ENCODE measurements at regions not wholly inside any gene's neighbourhood (a gene's known extent, or its start where the extent isn't known, plus 50 kb on each side); places are given as distances from the start of the nearest gene placed in this dataset.

DNA sequence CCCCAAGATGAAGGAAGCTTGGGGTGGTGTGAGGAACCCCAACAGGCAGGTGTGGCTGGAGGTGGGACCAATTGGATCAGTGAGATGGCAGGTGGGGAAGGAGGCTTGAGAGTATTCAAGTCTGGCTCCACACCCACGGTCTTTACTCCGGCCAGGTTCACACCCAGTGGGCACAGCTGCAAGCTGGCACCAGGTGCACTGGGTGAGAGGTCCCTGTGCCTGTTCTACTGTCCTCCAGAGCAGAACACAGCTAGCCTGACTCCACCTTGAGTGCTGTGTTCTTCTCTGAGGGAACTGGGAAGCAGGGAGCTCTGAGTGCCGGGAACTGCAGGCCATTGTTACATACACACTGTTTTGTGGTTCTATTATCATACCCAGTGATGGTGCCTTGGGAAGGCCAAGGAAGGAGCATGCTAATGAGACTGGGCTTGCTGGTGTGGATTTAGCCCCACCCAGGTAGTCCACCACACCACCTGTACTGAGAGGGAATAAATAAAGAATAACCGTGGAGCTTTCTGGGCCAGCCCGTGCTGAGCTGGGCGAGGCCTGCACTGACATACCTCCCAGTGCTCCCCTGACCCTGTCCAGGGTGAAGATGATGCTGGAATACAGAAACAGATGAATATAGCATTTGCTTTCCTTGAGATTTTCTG is 93.4 kb downstream of the ABHD5 start:
- DNase-seq = no peak

- no peak for DNase-seq
Observed at GRCh38 chr3:43784640-43785011, 93.9 kb downstream of the ABHD5 start.

- peak; percentile 82 for DNase-seq
Observed at GRCh38 chr3:43785551-43785950, 94.8 kb downstream of the ABHD5 start.

GRCh38 chr3:43786102-43786501 is 95.4 kb downstream of the ABHD5 start:
- no peak for DNase-seq

GRCh38 chr3:43786526-43787305 is 96.0 kb downstream of the ABHD5 start:
- DNase-seq = no peak

DNA sequence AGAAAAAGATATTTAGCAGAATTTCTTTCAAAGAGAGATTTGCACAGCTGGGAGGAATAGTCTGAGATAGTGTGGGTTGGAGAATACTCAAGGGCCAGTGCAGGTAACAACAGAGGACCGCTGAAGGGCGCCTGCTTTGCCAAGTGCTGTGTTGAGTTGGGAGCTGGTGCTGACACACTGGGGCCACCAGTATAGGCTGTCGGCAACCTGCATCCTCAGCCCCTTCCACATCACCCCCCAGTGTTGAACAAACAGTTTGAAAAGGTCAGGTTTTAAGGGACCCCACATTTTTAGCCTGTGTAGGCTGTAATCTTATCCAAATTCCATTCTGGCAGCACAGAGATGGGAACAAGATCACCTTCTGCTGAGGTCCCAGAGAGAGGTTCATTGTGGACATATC is 96.6 kb downstream of the ABHD5 start:
- no peak for DNase-seq

DNA sequence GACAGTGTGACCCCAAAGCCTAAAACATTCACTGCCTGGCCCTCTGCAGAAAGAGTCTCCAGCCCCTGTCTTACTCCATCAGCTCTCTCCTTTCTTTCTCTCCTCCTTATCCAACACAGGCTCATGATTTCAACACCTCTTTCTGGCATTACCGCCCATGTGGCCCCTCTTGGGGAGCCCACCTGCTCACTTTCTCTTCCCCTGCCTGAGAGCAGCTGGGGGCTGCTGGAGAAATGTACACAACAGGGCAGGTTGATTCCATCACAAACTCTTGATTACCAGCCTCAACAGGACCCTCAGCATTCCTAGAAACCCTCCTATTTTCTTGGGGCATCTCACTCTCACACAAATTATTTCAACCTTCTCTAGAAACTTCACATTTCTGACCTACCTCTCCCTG is 98.3 kb downstream of the ABHD5 start:
- DNase-seq = no peak

DNA sequence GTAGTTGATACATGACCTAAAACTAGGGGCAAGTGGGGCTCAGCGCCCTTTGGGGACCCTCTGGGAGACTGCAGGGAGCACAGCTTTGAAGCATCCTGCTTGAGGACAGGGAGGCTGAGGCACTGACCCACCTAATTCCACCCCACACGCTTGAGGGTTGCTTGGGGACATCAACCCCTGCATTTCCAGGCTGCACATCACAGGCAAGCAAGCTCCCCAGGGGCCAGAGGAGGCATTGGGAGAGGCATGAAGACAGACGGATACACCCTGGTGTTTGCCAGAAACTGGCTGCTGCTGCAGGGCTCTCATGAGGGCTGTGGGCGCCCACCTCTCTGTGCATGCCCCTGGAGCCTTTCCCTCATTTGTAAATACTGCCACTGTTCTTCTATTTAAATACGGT is 99.3 kb downstream of the ABHD5 start:
- no peak for DNase-seq

- no peak for DNase-seq
Observed at GRCh38 chr3:43790476-43790875, 99.7 kb downstream of the ABHD5 start.

DNA sequence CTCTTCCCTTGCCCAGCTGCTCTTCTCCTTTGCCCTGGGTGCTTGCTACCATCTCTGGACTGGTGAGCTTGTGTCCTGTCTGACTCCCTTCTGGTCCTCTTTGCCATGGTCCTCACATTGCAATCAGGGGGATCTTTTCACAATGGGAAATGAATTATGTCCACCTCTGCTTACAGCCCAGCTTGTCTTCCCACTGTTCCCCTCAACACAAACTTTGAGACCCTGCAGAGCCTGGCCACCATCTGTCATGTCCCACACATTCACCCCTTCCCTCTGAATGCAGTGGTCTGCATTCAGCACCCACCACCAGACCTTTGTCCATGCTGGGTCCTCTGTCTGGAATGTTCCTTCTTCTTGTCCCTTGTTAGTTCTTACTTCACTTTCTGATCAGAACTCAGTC is 100.5 kb downstream of the ABHD5 start:
- DNase-seq = no peak

DNA sequence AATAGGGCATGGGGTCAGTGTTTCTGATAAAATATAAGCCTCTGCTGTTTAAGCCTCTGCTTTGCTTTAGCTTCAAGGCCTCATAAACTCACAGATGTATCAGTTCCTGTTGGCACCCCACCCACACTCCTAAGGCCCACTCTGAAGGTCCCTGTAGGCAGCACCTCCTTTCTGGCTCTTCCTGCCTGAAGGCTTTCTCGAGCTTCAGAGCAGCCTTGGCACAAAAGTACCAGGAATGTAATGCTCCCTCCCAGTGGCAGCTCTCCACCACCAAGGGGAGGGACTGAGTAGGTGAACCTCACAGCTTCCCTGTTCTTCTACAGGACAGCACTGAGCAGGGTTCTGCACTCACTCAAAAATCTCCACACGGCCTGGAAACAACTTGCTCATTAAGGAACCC is 102.2 kb downstream of the ABHD5 start:
- no peak for DNase-seq

DNA sequence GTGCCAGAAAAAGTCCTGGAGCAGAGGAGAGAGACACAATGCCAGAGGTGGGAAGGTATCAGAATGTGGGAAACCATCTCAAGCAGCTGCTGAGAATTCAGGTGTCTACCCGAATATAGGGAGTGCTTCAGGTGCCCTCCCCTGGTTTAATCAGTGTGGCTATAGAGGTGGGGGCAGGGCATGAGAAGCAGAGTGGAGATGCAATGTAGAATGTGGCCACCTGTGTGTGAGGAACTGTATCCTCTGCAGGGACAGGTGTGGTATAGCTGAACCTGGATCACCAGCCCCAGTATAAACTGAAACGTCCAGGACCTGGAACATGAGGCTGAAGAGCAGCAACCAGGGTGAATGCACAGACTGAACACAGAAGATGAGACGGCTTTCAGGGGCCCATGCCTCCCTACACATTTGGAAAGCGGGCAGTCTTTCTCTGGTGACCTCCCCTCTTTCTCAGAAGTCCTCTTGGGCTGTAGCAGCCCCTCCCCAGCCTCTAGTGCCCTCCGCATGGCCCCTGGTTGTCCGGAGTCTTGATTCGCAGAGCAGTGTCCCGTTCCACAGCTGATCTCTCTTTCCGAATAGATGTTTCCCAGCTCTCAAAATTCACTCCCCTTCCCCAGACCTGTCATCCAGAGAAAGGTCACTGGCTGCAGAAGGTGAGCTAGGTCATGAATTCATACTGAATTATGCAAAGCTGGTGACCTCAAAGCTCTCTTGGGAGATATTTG is 103.1 kb downstream of the ABHD5 start:
- no peak for DNase-seq

DNA sequence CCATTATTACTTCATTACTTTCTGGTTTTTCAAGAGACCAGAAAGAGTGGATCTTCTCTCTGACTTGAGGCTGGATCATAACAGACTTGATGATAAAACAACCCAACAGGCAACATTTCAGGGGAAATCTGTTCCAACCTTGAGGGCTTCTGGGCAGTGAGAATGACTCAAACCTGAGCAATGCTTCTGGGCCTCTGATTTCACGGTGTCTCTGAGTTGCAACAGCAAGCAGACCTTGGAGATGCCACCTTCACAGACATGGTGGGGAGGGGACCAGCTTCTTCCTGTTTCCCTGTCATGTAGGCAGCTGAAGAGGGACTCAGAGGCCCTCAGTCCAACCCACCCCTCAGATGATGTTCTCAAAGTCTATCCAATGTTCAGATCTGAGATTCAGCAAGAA is 104.0 kb downstream of the ABHD5 start:
- DNase-seq = peak; percentile 52

DNA sequence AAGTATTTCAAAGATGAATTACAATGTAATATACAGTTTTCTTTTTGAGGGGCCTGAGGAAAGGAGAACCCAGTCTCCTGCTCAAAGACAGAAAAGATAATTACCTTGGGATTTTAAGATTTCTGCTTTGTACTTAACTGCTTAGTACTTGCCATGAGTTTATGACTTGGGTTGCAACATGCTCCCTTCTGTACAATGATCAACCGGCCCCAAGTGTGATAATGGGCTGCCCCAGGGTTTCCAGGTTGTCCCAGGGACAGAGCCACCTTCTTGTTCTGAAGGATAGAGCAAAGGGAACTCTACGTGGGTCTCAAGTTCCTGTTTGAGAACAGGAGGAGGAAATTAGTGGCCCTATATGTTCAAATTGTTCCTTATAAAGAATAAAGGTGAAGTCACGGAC is 104.8 kb downstream of the ABHD5 start:
- no peak for DNase-seq

- no peak for DNase-seq
Observed at GRCh38 chr3:43796041-43796596, 105.4 kb downstream of the ABHD5 start.

DNA sequence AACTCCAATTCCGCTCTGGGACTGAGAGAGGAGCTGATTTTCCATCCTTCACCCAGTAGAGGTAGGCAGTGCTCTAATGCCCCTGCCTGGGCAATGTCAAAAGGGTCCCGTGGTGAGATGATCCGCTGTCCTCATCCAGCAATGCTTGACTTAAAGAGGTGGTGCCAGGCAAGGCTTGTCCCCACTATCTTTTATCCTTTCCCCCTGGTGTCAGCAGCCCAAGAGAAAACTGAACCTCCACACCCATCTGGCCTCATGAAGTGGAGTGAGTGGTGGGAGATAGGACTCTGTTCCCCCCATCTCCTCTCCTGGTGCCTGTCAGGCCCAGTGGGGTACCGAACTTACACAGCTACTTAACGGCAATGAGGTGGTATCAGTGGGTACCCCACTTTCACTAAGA is 107.1 kb downstream of the ABHD5 start:
- no peak for DNase-seq

GRCh38 chr3:43810797-43811196 is 120.1 kb downstream of the ABHD5 start:
- no peak for DNase-seq

- no peak for DNase-seq
Observed at GRCh38 chr3:43814461-43814860, 123.7 kb downstream of the ABHD5 start.

- no peak for DNase-seq
Observed at GRCh38 chr3:43816372-43816771, 125.6 kb downstream of the ABHD5 start.

DNA sequence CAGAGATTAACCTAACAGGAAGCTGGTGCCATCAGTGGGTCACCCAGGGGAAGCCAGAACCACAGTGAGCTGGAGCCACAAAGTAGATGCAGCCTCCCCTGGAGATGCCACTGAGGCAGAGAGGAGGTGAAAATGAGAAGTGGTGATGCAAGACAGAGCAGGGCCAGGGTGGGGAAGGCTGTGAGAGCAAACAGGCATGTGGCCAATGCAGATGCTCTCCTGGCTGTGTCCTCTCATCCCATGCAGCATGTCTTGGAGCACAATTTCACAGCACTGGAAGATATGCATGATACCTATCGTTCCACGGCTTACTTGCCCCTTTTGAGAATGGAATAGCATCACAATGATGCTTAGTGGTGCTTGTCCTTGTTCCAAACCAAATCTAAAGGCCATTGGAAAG is 126.3 kb downstream of the ABHD5 start:
- DNase-seq = no peak

DNA sequence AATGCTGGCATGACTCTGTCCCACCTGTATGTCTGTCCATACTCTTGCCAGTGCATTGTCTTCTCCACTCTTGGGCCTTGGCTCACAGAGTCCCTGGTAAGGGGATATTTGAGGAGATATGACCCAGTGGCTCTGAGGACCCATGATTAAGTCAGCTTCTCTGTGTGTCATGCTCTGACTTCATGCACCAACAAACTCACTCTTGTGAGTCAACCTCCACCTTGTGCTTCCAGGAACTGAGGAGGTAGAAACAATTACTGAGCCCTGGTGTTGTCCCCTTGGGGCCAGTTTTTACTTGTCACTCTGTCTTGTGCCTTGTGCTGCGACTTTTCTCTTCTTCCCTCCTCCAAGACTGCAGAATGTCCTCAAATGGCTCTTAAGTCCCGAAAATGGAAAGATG is 127.1 kb downstream of the ABHD5 start:
- DNase-seq = no peak

DNA sequence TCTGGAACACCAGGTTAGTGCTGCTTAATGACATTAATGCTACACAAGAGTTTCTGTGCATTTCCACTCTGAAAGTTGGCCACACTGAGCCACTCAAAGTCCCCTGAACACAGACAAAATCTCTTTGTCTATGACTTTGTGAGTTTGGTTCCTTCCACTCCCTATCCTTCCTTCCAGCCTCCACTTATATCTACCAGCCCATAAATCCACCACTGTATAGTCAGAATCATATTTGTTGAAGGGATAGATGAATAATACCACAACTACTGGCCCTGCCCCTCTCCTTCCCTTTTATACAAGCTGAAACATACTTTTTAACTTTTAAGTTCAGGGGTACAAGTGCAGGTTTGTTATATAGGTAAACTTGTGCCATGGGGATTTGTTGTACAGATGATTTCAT is 127.5 kb downstream of the ABHD5 start:
- no peak for DNase-seq

DNA sequence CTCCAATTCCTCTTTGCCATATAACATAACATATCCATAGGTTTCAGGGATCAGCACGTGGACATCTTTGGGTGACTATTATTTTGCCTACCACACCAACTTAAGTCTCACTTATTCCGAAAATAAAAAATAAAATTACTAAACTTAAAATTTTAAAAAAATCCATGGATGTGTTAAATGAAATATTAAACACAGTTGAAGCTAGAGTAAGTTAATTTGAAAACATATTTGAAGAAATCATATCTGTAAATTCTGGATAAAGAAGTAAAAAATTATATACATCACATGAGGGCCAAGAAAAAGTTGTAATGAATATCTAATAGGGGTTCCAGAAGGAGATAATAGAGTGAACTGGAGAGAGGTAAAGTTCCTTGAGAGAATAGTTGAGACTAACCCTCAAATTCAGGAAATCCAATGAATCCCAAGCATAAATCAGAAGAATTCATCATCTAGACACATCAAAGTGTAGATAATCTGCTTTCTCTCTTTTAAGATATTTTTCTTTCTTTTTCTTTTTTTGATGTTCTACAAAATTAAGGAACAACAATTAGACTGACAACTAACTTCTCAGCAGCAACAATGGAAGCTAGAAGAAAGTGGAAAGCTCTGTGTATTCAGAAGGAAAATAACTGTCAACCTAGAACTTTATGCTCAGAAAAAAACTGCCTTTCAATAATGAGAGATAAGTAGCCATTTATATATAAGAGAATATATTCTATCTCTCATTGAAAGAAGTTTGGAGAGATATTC is 147.4 kb downstream of the ABHD5 start:
- no peak for DNase-seq

Data from fibroblast of skin of scalp (primary cell).